ENCODE measurements at regions not wholly inside any gene's neighbourhood (a gene's known extent, or its start where the extent isn't known, plus 50 kb on each side); places are given as distances from the start of the nearest gene placed in this dataset.

GRCh38 chr15:47824147-47824546, 106.8 kb downstream of the SEMA6D start:
- no peak for DNase-seq

GRCh38 chr15:47829667-47830066, 112.4 kb downstream of the SEMA6D start:
- no peak for DNase-seq

- no peak for DNase-seq
Observed at GRCh38 chr15:47834093-47834492, 116.8 kb downstream of the SEMA6D start.

GRCh38 chr15:47839233-47839825, 122.0 kb downstream of the SEMA6D start:
- no peak for DNase-seq

- DNase-seq = no peak
Observed at GRCh38 chr15:47843124-47843663, 125.9 kb downstream of the SEMA6D start.

- no peak for DNase-seq
Observed at GRCh38 chr15:47844437-47844836, 127.1 kb downstream of the SEMA6D start.

GRCh38 chr15:47846128-47846868, 129.0 kb downstream of the SEMA6D start:
- no peak for DNase-seq

GRCh38 chr15:47846876-47847275, 129.6 kb downstream of the SEMA6D start:
- DNase-seq = no peak

- DNase-seq = no peak
Observed at GRCh38 chr15:47856071-47856470, 138.8 kb downstream of the SEMA6D start.

GRCh38 chr15:47857014-47857775, 139.9 kb downstream of the SEMA6D start:
- DNase-seq = no peak

- DNase-seq = no peak
Observed at GRCh38 chr15:47857776-47858167, 140.5 kb downstream of the SEMA6D start.

- DNase-seq = no peak
Observed at GRCh38 chr15:47861111-47861903, 144.0 kb downstream of the SEMA6D start.

GRCh38 chr15:47862402-47862801, 145.1 kb downstream of the SEMA6D start:
- no peak for DNase-seq

GRCh38 chr15:47866446-47866845, 149.1 kb downstream of the SEMA6D start:
- DNase-seq = no peak

- peak; percentile 30 for DNase-seq
Observed at GRCh38 chr15:47870300-47870955, 153.1 kb downstream of the SEMA6D start.

GRCh38 chr15:47870956-47871625, 153.8 kb downstream of the SEMA6D start:
- DNase-seq = peak; percentile 33

- no peak for DNase-seq
Observed at GRCh38 chr15:47872208-47872607, 154.9 kb downstream of the SEMA6D start.

GRCh38 chr15:47872869-47873432, 155.6 kb downstream of the SEMA6D start:
- no peak for DNase-seq

GRCh38 chr15:47876986-47877385, 159.7 kb downstream of the SEMA6D start:
- DNase-seq = no peak

GRCh38 chr15:47877836-47878235, 160.5 kb downstream of the SEMA6D start:
- DNase-seq = no peak

GRCh38 chr15:47885920-47886319, 168.6 kb downstream of the SEMA6D start:
- DNase-seq = peak; percentile 10

All from T1000 (cell line).